IgD-negative memory B cell (primary cell): ENCODE measurements at regions not wholly inside any gene's neighbourhood (a gene's known extent, or its start where the extent isn't known, plus 50 kb on each side); places are given as distances from the start of the nearest gene placed in this dataset.
"Not testable (repeated sequence)": the region's sequence is repeated elsewhere in the genome, so short reads cannot be mapped to it uniquely, and the experiment has no call there.

Experiments used
- H3K27ac Mint-ChIP-seq, 3 donors: one replicate each; pipeline ENCODE4 v1.8.0; 2020 to 2022; ENCODE audit warnings: mild to moderate bottlenecking in 3 of 3, mixed read lengths in 3 of 3, moderate library complexity in 1 of 3
- H3K27me3 Mint-ChIP-seq: one replicate; pipeline ENCODE4 v1.8.0; 2021; ENCODE audit warnings: mixed read lengths
- H3K36me3 Mint-ChIP-seq: one replicate; pipeline ENCODE4 v1.8.0; 2020; ENCODE audit warnings: mild to moderate bottlenecking, mixed read lengths
- H3K4me1 Mint-ChIP-seq, 3 donors: one replicate each; pipeline ENCODE4 v1.8.0; 2020 to 2022; ENCODE audit warnings: mixed read lengths in 3 of 3, mild to moderate bottlenecking in 1 of 3
- H3K4me3 Mint-ChIP-seq, 4 donors: one replicate each; pipeline ENCODE4 v1.8.0; 2020 to 2022; ENCODE audit warnings: mild to moderate bottlenecking in 4 of 4, mixed read lengths in 4 of 4, moderate library complexity in 3 of 4
- H3K9me3 Mint-ChIP-seq, 3 donors: one replicate each; pipeline ENCODE4 v1.8.0; 2020 to 2021; ENCODE audit warnings: mixed read lengths in 3 of 3, mild to moderate bottlenecking in 1 of 3

DNA sequence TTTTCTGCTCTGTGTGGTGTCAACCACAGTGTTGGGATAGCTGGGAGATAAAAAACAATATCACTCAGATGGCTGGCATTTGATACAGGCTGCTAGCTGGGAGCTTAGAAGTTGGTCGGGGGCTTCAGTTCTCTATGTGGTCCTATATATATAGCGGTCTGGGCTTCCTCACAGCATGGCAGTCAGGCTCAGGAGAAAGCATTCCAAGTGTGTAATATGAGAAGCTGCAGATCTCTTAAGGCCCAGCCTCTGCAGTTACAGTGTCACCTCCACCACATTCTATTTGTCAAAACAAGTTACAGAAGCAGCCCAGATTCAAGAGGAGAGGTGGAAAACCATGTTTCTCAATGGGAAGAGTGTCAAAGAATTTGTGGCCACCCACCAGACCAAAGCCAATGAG, 108.1 kb upstream of the NIPBL start:
- Mint-ChIP-seq H3K9me3 (peaks cover 2 to 6% (median 4%) of the 10 kb centered on the region in 3 donors), H3K36me3 (no peaks in the 10 kb centered on the region), H3K27ac (peak overlapping the region in 1 of 3 donors; percentile 2), H3K27me3 (peaks cover 3% of the 10 kb centered on the region), H3K4me3 (no peak overlapping the region), H3K4me1 (no peaks in the 10 kb centered on the region)

GRCh38 chr5:36769129-36769770, 107.3 kb upstream of the NIPBL start:
- Mint-ChIP-seq H3K27ac (no peak overlapping the region), H3K27me3 (peaks cover 3% of the 10 kb centered on the region), H3K4me3 (no peak overlapping the region), H3K4me1 (no peaks in the 10 kb centered on the region), H3K9me3 (peaks cover 2 to 6% (median 4%) of the 10 kb centered on the region in 3 donors), H3K36me3 (no peaks in the 10 kb centered on the region)

DNA sequence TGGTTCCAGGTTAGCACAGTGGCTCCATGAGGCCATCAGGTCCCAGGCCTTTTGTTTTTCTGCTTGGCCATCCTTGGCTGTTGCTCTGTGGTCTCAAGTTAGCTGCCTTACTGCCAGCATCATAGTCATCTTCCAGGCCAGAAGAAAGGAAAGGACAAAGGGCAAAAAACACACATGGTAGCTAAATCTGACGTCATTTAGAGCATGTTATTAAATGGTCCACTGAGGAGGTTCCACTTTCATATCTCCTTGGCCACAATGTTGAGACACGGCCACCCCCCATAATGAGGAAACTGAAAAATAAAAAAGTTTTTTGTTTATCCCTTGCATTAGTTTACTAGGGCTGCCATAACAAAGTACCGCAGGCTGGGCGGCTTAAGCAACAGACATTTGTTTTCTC, 106.4 kb upstream of the NIPBL start:
- Mint-ChIP-seq H3K4me1 (no peaks in the 10 kb centered on the region), H3K36me3 (no peaks in the 10 kb centered on the region), H3K4me3 (no peak overlapping the region), H3K9me3 (peaks cover under 1 to 9% (median 4%) of the 10 kb centered on the region in 3 donors), H3K27ac (no peak overlapping the region), H3K27me3 (peaks cover 6% of the 10 kb centered on the region)

- Mint-ChIP-seq H3K4me3 (no peak overlapping the region), H3K27ac (no peak overlapping the region), H3K36me3 (peaks cover under 1% of the 10 kb centered on the region), H3K4me1 (no peaks in the 10 kb centered on the region), H3K27me3 (peaks cover 10% of the 10 kb centered on the region), H3K9me3 (peaks cover 0 to 5% (median 0%) of the 10 kb centered on the region in 3 donors)
Measured at GRCh38 chr5:36772276-36773140, 104.1 kb upstream of the NIPBL start.

DNA sequence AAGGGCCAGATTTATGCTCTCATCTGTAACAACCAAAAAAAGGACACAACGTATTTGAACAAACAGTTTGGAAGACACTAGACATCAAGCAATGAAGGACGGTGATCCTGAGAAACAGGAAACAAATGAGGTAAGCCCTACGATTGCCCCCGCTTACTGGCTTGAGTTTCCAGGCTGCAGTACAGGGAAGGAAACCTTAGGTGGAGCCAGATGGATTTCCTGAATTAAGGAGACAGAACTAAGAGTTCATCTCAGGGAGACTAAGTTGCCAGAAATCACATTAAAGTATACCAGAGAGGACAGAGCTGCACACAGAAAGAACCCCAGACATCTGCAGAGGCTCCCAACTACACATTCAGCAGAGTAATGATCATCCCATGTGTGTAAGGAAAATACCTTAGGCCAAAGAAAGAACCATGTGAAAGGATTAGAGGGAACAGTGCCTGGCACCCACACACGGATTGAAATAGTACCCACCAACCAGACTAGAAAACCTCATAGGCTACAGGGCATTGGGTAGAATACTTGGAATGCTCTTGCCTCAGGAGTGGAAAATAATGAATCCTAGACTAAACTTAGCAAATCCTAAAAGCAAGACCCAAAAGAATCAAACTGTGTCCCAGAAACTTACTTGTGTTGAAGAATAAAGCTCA, 99.3 kb upstream of the NIPBL start:
- H3K27me3 Mint-ChIP-seq, result peaks cover 12% of the 10 kb centered on the region
- H3K4me3 Mint-ChIP-seq, result no peak overlapping the region
- no peaks in the 10 kb centered on the region for H3K4me1 Mint-ChIP-seq
- H3K9me3 Mint-ChIP-seq, result peaks cover 3 to 8% (median 4%) of the 10 kb centered on the region in 3 donors
- peaks cover 2% of the 10 kb centered on the region for H3K36me3 Mint-ChIP-seq
- no peak overlapping the region for H3K27ac Mint-ChIP-seq

DNA sequence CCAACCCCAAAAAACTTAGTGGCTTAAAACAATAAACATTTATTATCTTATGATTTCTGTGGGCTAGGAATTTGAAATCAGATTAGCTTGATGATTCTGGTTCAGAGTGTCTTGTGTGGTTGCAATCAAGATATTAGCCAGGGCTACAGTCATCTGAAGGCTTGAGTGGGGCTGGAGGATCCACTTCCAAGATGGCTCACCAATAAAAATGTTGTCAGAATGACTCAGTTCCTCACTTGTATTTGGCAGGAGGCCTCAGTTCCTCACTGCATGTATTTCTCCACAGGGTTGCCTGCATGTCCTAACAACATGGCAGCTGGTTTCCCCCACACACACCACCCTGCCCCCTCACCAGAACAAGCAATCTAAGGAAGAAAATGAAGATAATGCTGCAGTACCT, 98.2 kb upstream of the NIPBL start:
- H3K9me3 Mint-ChIP-seq, result peaks cover 3 to 8% (median 4%) of the 10 kb centered on the region in 3 donors
- H3K27ac Mint-ChIP-seq, result no peak overlapping the region
- peaks cover 2% of the 10 kb centered on the region for H3K36me3 Mint-ChIP-seq
- no peak overlapping the region for H3K4me3 Mint-ChIP-seq
- H3K27me3 Mint-ChIP-seq, result peaks cover 12% of the 10 kb centered on the region
- H3K4me1 Mint-ChIP-seq, result no peaks in the 10 kb centered on the region

DNA sequence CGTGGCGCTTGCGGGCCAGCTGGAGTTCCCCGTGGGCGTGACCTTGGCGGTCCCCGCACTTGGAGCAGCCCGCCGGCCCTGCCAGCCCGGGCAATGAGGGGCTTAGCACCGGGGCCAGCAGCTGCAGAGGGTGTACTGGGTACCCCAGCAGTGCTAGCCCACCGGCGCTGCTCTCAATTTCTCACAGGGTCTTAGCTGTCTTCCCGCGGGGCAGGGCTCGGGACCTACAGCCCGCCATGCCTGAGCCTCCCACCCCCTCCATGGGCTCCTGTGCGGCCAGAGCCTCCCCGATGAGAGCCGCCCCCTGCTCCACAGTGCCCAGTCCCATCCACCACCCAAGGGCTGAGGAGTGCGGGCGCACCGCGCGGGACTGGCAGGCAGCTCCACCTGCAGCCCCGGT, 94.0 kb upstream of the NIPBL start:
- not testable (repeated sequence) for H3K4me1 Mint-ChIP-seq, H3K27me3 Mint-ChIP-seq, H3K36me3 Mint-ChIP-seq, H3K9me3 Mint-ChIP-seq, H3K27ac Mint-ChIP-seq, H3K4me3 Mint-ChIP-seq

- Mint-ChIP-seq H3K4me1 (no peaks in the 10 kb centered on the region), H3K27ac (no peak overlapping the region), H3K27me3 (peaks cover 3% of the 10 kb centered on the region), H3K36me3 (no peaks in the 10 kb centered on the region), H3K9me3 (no peaks in the 10 kb centered on the region), H3K4me3 (no peak overlapping the region)
Measured at GRCh38 chr5:36786448-36787012, 90.0 kb upstream of the NIPBL start.

- Mint-ChIP-seq H3K9me3 (no peaks in the 10 kb centered on the region), H3K27me3 (peaks cover 4% of the 10 kb centered on the region), H3K4me1 (no peaks in the 10 kb centered on the region), H3K4me3 (no peak overlapping the region), H3K36me3 (no peaks in the 10 kb centered on the region), H3K27ac (no peak overlapping the region)
Measured at GRCh38 chr5:36787365-36788093, 89.0 kb upstream of the NIPBL start.

- Mint-ChIP-seq H3K4me3 (no peak overlapping the region), H3K4me1 (no peaks in the 10 kb centered on the region), H3K27me3 (peaks cover 4% of the 10 kb centered on the region), H3K36me3 (no peaks in the 10 kb centered on the region), H3K9me3 (no peaks in the 10 kb centered on the region), H3K27ac (no peak overlapping the region)
Measured at GRCh38 chr5:36790847-36791246, 85.7 kb upstream of the NIPBL start.

- no peaks in the 10 kb centered on the region for H3K36me3 Mint-ChIP-seq
- H3K4me3 Mint-ChIP-seq, result no peak overlapping the region
- no peaks in the 10 kb centered on the region for H3K4me1 Mint-ChIP-seq
- H3K27ac Mint-ChIP-seq, result no peak overlapping the region
- no peaks in the 10 kb centered on the region for H3K9me3 Mint-ChIP-seq
- peaks cover 3% of the 10 kb centered on the region for H3K27me3 Mint-ChIP-seq
Measured at GRCh38 chr5:36792560-36793180, 83.9 kb upstream of the NIPBL start.

DNA sequence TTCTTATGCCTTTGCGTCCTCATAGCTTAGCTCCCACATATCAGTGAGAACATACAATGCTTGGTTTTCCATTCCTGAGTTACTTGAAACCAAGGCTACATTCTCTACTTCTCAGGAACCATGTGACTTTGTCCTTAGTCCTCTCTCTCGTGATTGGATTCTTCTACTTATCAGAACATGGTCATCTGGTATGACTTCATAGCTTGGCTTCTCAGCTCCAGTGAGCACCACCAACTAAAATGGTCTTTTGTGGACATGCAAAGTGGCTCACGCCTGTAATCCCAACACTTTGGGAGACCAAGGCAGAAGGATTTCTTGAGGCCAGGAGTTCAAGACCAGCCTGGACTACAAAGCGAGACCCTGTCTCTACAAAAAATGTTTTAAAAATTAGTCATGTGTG, 81.2 kb upstream of the NIPBL start:
- Mint-ChIP-seq H3K27me3 (peaks cover 3% of the 10 kb centered on the region), H3K36me3 (no peaks in the 10 kb centered on the region), H3K4me3 (no peak overlapping the region), H3K27ac (no peak overlapping the region), H3K9me3 (no peaks in the 10 kb centered on the region), H3K4me1 (peaks cover 0 to 2% (median 0%) of the 10 kb centered on the region in 3 donors)

GRCh38 chr5:36796155-36796554, 80.4 kb upstream of the NIPBL start:
- Mint-ChIP-seq H3K4me3 (no peak overlapping the region), H3K9me3 (no peaks in the 10 kb centered on the region), H3K27ac (no peak overlapping the region), H3K27me3 (peaks cover 3% of the 10 kb centered on the region), H3K4me1 (peaks cover 0 to 2% (median 0%) of the 10 kb centered on the region in 3 donors), H3K36me3 (no peaks in the 10 kb centered on the region)

- Mint-ChIP-seq H3K27me3 (peaks cover 1% of the 10 kb centered on the region), H3K27ac (no peak overlapping the region), H3K4me3 (no peak overlapping the region), H3K9me3 (no peaks in the 10 kb centered on the region), H3K36me3 (no peaks in the 10 kb centered on the region), H3K4me1 (peaks cover 0 to 2% (median 0%) of the 10 kb centered on the region in 3 donors)
Measured at GRCh38 chr5:36801523-36801922, 75.0 kb upstream of the NIPBL start.
